ENCODE measurements at regions not wholly inside any gene's neighbourhood (a gene's known extent, or its start where the extent isn't known, plus 50 kb on each side); places are given as distances from the start of the nearest gene placed in this dataset.

DNA sequence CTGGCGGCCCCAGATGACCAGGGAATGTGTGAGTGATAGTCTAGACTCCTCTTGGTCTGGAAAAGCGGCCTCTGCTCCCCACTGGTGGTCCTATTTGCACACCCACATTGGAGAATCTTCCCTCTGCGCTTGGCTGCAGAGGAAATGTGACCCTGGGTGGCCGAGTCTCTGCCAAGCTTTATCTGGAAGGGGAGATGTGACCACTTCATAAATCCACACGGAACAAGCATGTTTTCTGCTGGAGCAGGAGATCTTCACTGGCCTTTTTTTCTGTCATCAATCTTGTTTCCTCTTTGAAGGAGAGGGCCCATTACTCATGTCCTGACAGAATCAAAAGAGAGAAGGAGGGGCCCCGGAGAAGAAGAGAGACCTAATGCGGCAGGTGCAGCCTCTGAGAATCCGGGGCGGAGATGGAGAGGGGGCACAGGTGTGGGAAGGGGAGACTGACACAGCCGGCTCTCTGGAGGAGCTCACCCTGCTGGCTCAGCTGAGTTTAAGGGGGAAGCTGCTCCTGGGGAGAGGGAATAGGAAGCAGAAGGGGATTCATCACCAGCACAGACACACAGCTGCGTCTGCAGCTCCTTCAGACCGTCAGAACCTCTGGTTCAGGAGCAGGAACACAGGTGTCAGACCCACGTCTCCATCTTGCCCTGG, 116.3 kb downstream of the SOX9 start:
- TF ChIP-seq CTCF (IDR thresholded peaks at IDR 0.05; ENCODE audit: extremely low read depth in 1 of 2, insufficient read depth in 1 of 2, low read depth in 1 of 2, low read length in 2 of 2) (no peak), EZH2 (IDR thresholded peaks at IDR 0.05; ENCODE audit: borderline replicate concordance, low read depth, low read length, severe bottlenecking) (no peak), MAX (IDR thresholded peaks at IDR 0.05; ENCODE audit: insufficient read depth, insufficient read length) (no peak), POLR2AphosphoS5 (IDR thresholded peaks at IDR 0.05; ENCODE audit: insufficient read depth, low read depth, low read length) (no peak)
